HPDE6-E6E7 (cell line): ENCODE measurements at regions not wholly inside any gene's neighbourhood (a gene's known extent, or its start where the extent isn't known, plus 50 kb on each side); places are given as distances from the start of the nearest gene placed in this dataset.
A peak's percentile ranks its signal among the peaks of the same experiment; 100 is the strongest.

Experiments used
- DNase-seq: peaks from one replicate; pipeline ENCODE4 v3.0.0; 2011; ENCODE audit warnings: missing footprints; ENCODE audit errors: extremely low spot score

GRCh38 chr2:121898483-121898882, 143.0 kb downstream of the TSN start:
- no peak for DNase-seq

DNA sequence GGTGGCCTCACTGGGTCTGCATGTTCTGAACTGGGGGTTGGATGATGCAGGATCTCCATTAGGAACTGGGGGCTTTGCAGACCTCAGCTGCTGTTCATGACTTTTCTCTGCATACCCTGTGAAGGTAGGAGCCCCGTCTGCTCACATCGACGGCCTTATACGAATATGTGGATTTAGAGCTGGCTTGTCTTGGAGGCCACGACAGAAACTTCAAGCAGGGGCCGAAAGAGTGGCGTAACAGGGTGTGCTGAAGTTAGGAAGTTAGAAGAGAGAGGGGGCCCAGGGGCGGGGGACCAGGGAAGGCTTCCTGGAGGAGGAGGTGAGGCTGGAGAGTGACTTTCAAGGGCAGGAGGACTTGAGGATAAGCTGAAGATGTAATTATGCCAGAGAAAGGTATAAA, 144.9 kb downstream of the TSN start:
- DNase-seq = no peak

DNA sequence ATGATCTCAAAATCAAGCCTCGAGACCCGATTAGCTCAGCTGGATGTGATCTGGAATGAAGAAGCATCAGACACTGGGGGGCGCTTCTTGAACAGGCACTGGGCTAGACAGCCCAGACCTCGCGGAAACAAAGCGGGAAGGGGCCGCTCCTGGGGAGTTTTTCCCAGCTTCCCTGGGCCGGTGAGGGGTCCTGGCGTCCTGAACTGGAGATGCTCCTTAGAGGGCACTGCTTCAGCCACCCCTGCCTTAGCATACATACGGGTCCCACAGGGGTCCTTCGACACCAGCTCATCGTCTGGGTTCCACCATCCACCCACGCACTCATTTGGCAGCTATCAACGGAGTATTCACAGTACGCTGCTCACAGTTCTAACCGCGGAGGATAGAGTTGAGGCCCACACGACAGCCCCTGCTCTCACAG, 146.7 kb downstream of the TSN start:
- DNase-seq = no peak

GRCh38 chr2:121902616-121903015, 147.2 kb downstream of the TSN start:
- DNase-seq = no peak

GRCh38 chr2:121903037-121903689, 147.7 kb downstream of the TSN start:
- DNase-seq = no peak

DNA sequence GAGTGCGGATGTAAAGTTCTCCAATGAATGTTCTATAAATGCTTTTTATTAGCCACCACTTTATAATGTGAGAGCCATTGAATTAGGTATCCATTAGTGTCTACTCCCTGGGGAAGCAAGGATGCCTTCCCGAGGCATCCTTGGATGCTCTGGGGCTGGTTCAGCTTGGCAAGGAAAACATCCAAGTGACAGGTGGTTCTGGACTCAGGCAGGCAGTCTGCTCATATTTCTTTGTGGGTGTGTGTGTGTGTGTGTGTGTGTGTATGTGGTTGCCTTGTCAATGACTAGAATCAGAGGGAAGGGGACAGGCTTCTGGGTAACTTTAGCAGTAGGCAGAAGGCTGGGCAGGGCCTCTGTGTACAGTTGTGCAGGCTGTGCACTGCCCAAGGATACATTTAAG, 149.2 kb downstream of the TSN start:
- DNase-seq = no peak

DNA sequence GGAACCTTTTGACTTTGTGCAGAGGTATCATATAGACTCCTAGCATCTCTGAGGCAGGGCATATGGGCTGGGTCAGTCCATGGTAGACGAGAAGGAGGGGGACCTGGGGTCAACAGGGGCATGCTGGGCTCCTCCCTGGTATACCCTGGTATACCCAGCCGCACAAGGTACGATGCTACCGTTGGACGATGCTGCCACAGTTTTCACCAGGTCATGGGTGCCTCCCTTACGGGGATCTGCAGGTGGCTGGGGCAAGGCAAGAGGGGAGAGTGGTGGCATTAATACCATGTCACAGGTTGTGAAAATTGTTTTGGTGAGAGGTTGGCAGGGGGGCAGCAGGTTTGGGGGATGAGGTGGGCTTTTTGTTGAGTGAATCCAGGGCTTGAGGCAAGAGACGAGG, 149.8 kb downstream of the TSN start:
- no peak for DNase-seq

- no peak for DNase-seq
These were observed 150.7 kb downstream of the TSN start for GRCh38 chr2:121906170-121906569.

- DNase-seq = no peak
These were observed 152.5 kb downstream of the TSN start for GRCh38 chr2:121907928-121908327.

DNA sequence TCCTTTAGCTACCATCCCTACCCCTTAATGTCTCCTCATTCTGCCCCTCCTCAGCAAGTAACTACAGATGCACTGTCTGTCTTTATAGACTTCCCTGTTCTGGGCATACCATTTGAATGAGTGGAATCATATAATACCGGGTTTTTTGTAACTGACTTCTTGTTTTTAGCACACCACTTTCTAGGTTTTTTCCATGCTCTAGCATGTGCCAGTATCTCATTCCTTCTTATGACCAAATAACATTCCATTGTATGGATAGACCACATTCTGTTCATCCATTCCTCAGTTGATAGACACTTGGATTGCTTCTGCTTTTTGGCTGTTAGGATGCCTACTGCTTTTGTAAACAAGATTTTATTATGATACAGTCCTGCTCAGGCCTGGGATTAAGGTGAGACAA, 154.7 kb downstream of the TSN start:
- DNase-seq = no peak

GRCh38 chr2:121911036-121911435, 155.6 kb downstream of the TSN start:
- DNase-seq = no peak

GRCh38 chr2:121917143-121917542, 161.7 kb downstream of the TSN start:
- no peak for DNase-seq

DNA sequence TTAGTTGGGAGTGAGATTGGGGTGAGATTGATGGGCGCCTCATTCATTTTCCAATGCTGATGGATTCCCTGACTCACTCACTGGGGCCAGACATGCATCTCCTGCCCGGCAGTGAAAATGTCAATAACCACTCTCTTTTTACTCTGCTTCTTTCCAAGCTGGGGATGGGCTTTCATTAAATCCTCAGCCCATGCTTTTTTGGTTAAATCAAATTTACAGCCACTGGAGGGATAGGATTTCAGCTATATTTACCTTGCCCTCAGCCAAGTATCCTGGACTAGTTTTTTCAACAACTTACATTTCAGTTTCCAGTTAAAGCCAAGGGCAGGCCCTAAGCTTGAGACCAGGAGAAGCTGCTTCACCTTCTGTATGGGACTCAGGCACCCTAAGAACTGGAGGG, 162.8 kb downstream of the TSN start:
- DNase-seq = no peak

DNA sequence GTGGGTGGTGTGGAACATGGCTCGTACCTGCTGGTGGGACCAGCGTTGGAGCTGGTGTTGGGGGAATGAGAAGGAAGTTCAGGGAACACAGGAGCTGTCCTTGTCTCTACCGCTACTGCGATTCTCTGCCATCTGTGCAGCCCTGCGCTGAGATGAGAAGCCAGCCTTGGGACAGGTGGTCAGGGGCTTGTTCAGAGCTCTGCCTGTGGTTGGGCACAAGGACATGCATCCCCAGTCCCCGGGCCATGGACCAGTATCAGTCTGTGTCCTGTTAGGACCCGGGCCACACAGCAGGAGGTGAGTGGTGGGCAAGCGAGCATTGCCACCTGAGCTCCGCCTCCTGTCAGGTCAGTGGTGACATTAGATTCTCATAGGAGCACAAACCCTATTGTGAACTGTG, 164.4 kb downstream of the TSN start:
- DNase-seq = no peak

DNA sequence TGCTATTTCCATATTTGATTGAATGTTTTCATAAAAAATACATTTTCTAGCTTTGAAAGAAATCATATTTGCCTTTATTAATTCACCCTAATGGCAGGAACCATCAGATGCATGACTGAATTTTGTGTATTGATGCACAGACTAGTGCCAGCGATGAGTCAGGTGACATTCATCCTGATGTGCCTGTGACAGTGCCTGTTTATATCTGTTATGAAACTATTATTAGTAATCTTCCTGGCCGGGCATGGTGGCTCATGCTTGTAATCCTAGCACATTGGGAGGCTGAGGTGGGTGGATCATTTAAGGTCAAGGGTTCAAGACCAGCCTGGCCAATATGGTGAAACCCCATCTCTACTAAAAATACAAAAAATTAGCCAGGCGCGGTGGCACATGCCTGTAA, 170.0 kb downstream of the TSN start:
- DNase-seq = no peak

- DNase-seq = no peak
These were observed 187.8 kb downstream of the TSN start for GRCh38 chr2:121943285-121943684.

DNA sequence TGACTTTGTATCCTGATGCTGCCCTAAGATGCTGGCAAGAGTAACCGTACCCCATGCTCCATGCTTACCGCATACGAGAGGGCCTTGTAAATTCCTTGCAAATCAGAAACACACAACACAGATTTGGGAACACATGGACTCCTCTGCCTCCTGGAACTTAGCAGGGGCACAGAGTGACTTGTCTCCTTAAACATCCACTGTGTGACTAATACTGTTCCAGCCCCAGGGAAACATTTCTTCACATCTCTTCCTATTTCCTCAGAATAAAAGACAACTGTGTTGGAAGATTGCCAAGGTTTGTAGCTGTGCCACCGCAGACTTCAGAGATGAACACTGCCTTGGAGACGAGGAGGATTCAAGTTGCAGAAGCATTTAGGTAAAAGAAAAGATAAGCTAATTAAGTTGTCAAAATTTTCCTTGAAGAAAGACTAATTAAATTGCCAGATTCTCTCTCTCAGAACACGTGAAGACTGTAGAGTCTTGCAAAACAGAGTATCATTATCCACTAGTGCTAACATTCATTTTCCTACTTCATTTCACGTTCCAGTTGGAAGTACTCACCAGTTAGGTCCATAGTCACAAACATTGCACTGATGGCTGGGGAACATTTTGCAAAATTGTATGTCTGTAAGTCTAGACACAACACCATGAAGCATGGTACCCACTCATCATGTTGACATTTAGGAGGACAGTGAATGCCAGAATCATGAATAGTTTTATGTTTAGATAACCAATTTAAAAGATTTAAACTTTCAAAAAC, 188.8 kb downstream of the TSN start:
- peak; percentile 71 for DNase-seq

DNA sequence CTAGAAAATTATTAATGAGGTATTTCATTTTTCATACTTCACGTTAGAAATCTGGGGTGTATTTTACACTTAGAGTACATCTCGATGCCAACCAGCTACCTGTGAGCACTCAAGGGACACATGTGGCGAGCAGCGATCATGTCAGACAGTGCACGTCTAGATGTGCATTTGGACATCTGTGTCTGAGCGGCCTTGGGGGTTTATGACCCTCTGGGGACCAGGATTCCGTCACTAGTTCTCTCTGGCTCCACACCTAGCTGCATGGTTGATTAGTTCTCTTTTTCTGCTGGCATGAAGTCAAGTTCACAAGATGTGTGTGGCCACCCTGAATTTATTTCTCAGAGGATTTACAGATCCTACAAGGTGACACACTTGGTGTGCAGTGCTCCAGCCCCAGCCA, 192.2 kb downstream of the TSN start:
- no peak for DNase-seq

- no peak for DNase-seq
These were observed 193.8 kb downstream of the TSN start for GRCh38 chr2:121949271-121949670.

DNA sequence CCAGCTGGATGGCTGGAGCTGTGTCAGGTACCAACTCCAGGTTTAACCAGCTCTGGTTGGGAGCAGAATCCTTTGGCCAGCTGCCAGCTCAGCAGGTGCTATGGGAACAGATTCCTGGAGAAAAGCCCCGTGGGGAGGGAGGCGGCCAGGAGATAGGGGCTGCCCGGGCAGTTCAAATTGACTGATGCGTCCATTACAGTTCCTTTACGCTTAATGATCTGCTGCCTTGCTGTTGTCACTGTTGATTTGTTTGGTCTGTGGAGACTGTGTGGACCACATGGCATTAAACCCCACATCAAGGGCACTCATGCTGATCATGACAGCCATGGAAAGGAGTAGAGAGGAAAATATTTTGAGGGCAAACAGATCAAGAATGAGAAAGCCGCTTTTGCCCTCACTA, 200.0 kb downstream of the TSN start:
- no peak for DNase-seq

- no peak for DNase-seq
These were observed 200.4 kb downstream of the TSN start for GRCh38 chr2:121955872-121956271.

- no peak for DNase-seq
These were observed 204.8 kb downstream of the TSN start for GRCh38 chr2:121960251-121960650.

DNA sequence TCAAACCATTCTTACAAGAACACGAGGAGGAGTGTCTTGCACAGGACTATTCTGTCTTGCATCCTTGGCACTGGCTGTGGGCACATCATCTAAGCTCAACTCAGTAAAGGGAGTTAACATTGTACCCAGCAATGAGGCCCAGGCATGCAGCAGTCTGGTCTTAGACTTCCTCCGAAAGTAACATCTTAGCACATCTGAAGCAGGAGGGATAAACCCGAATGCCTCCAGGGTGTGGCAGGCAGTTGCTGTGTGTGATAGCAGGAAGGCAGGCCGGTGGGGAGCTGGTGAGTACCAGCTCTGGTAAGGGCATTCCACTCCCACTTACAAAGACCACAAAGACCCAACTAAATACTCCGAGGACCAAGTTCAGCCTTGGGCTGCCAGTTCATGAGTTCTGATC, 206.3 kb downstream of the TSN start:
- DNase-seq = no peak

DNA sequence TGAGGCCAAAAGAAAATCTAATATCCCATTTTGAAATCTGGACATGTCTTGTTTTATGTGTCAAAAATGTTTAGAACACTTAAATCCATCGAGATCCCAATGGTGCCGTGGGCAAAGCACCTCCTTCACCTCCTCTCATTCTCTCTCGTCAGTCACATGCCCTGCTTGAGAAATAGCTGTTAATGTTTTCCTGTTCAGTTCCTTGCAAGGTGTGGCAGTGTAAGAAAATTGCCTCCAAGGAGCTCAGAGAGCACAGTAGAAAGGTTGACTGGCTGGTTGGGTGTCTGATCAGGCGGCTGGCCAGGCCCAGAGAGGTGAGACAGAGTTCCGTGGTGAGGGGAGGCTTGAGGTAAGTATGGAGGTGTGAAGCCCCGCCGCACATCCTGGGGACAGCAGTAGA, 210.2 kb downstream of the TSN start:
- DNase-seq = no peak
